Activated B cell treated with CpG ODN at 0.5 μM for 24 hours (primary cell): ENCODE measurements at regions not wholly inside any gene's neighbourhood (a gene's known extent, or its start where the extent isn't known, plus 50 kb on each side); places are given as distances from the start of the nearest gene placed in this dataset.

ENCODE experiments used
- ATAC-seq: fragments of 200-7000 bp; cut with Tn5 transposase; one replicate; pipeline ENCODE4 v1.10.0; 2021; ENCODE audit warnings: low read depth, mild to moderate bottlenecking, moderate library complexity
- CTCF ChIA-PET: fragments of 350-600 bp; sonication (Branson Sonifier 250); formaldehyde crosslinking; loops from one replicate; lab custom pipeline; 2021; ENCODE audit warnings: antibody characterized with exemption; lab: Charles Lee
- POLR2A ChIA-PET: fragments of 350-600 bp; sonication (Branson Sonifier 250); formaldehyde crosslinking; loops from one replicate; lab custom pipeline; 2021; ENCODE audit warnings: antibody characterized with exemption; lab: Charles Lee
- DNase-seq: peaks from one replicate; pipeline ENCODE4 v3.0.0; 2022
- H3K27ac Mint-ChIP-seq: one replicate; pipeline ENCODE4 v1.8.0; 2020; ENCODE audit warnings: mixed read lengths
- H3K27me3 Mint-ChIP-seq: one replicate; pipeline ENCODE4 v1.8.0; 2021; ENCODE audit warnings: mixed read lengths
- H3K36me3 Mint-ChIP-seq: one replicate; pipeline ENCODE4 v1.8.0; 2021; ENCODE audit warnings: low read depth, mixed read lengths
- H3K4me1 Mint-ChIP-seq: one replicate; pipeline ENCODE4 v1.8.0; 2021; ENCODE audit warnings: mixed read lengths
- H3K4me3 Mint-ChIP-seq: one replicate; pipeline ENCODE4 v1.8.0; 2020; ENCODE audit warnings: mild to moderate bottlenecking, mixed read lengths
- H3K9me3 Mint-ChIP-seq: one replicate; pipeline ENCODE4 v1.8.0; 2020; ENCODE audit warnings: mixed read lengths
- CTCF ChIP-seq: fragments of 200-600 bp; IDR thresholded peaks from one replicate; pipeline ENCODE4 v1.8.0; 2022; ENCODE audit warnings: antibody characterized with exemption, mild to moderate bottlenecking
- intact Hi-C: fragments of 100-400 bp; cut with micrococcal nuclease; formaldehyde crosslinking; loops from one replicate; pipeline ENCODE4 v1.15.1; 2024

GRCh38 chr13:78915015-78915414, 256.1 kb upstream of the OBI1 start:
- ATAC-seq (no peak), DNase-seq (no peak)
- TF ChIP-seq CTCF = no peak
- Mint-ChIP-seq H3K36me3 (no peaks in the 10 kb centered on the region), H3K9me3 (no peaks in the 10 kb centered on the region), H3K4me1 (no peaks in the 10 kb centered on the region), H3K4me3 (no peak overlapping the region), H3K27me3 (peaks cover 4% of the 10 kb centered on the region), H3K27ac (no peak overlapping the region)
- intact Hi-C loops = no loop called here
- POLR2A ChIA-PET = no interaction called here
- CTCF ChIA-PET = no interaction called here

- ATAC-seq (no peak), DNase-seq (no peak)
- no peaks in the 10 kb centered on the region for H3K36me3 Mint-ChIP-seq
- no peaks in the 10 kb centered on the region for H3K4me1 Mint-ChIP-seq
- H3K27ac Mint-ChIP-seq = no peak overlapping the region
- H3K4me3 Mint-ChIP-seq = no peak overlapping the region
- H3K9me3 Mint-ChIP-seq = no peaks in the 10 kb centered on the region
- TF ChIP-seq CTCF = no peak
- intact Hi-C loops = no loop called here
- ChIA-PET CTCF (no interaction called here), POLR2A (interaction anchor here (0.6 kb wide), 1 partner anchor 204 kb away, joined by 3 read pairs; no protein-coding TSS in a partner anchor)
- peaks cover 4% of the 10 kb centered on the region for H3K27me3 Mint-ChIP-seq
Observed at GRCh38 chr13:78913656-78914055, 254.7 kb upstream of the OBI1 start.

- H3K27ac Mint-ChIP-seq = no peak overlapping the region
- TF ChIP-seq CTCF = no peak
- no peaks in the 10 kb centered on the region for H3K4me1 Mint-ChIP-seq
- ChIA-PET CTCF (no interaction called here), POLR2A (no interaction called here)
- ATAC-seq (no peak), DNase-seq (no peak)
- intact Hi-C loops = no loop called here
- no peak overlapping the region for H3K4me3 Mint-ChIP-seq
- H3K36me3 Mint-ChIP-seq = no peaks in the 10 kb centered on the region
- peaks cover 4% of the 10 kb centered on the region for H3K27me3 Mint-ChIP-seq
- H3K9me3 Mint-ChIP-seq = no peaks in the 10 kb centered on the region
Observed at GRCh38 chr13:78910147-78910546, 251.2 kb upstream of the OBI1 start.

- ATAC-seq = no peak
- TF ChIP-seq CTCF = no peak
- ChIA-PET POLR2A (no interaction called here), CTCF (no interaction called here)
- H3K27ac Mint-ChIP-seq = no peak overlapping the region
- intact Hi-C loops = no loop called here
- no peaks in the 10 kb centered on the region for H3K36me3 Mint-ChIP-seq
- no peak overlapping the region for H3K4me3 Mint-ChIP-seq
- H3K9me3 Mint-ChIP-seq = no peaks in the 10 kb centered on the region
- H3K27me3 Mint-ChIP-seq = peaks cover 2% of the 10 kb centered on the region
- H3K4me1 Mint-ChIP-seq = no peaks in the 10 kb centered on the region
- DNase-seq = no peak
Observed at GRCh38 chr13:78909276-78909675, 250.3 kb upstream of the OBI1 start.

GRCh38 chr13:78907006-78907405, 248.1 kb upstream of the OBI1 start:
- Mint-ChIP-seq H3K36me3 (no peaks in the 10 kb centered on the region), H3K9me3 (no peaks in the 10 kb centered on the region), H3K4me1 (no peaks in the 10 kb centered on the region), H3K27me3 (peaks cover 5% of the 10 kb centered on the region), H3K27ac (no peak overlapping the region), H3K4me3 (no peak overlapping the region)
- intact Hi-C loops = no loop called here
- ChIA-PET POLR2A (no interaction called here), CTCF (no interaction called here)
- TF ChIP-seq CTCF = no peak
- no peak for DNase-seq
- ATAC-seq = no peak
